Spleen (tissue), 7 donors: ENCODE measurements at regions not wholly inside any gene's neighbourhood (a gene's known extent, or its start where the extent isn't known, plus 50 kb on each side); places are given as distances from the start of the nearest gene placed in this dataset.

ENCODE experiments used
- CTCF ChIP-seq, 11 experiments: fragments of 200-600 bp in 7 of 11; fragments of 450-650 bp in 4 of 11; sonication (generic) in 4 of 11; IDR thresholded peaks in 8 of 11; conservative IDR thresholded peaks in 3 of 11; 1 replicate in 7 of 11; 2 replicates in 4 of 11; pipeline versions ENCODE4 v1.4.0 to v1.8.0; 2016 to 2021; ENCODE audit warnings: antibody characterized with exemption in 11 of 11, inconsistent platforms in 4 of 11, mild to moderate bottlenecking in 1 of 11
- POLR2A ChIP-seq, 3 donors: fragments of 450-650 bp; IDR thresholded peaks; one replicate each; pipeline ENCODE4 v1.5.1; 2017; ENCODE audit warnings: antibody characterized with exemption in 3 of 3, mild to moderate bottlenecking in 1 of 3
- POLR2AphosphoS5 ChIP-seq, 3 donors: sonication (generic); formaldehyde crosslinking; IDR thresholded peaks; one replicate each; pipeline ENCODE4 v1.5.1; 2017; ENCODE audit warnings: antibody characterized with exemption in 3 of 3
- donor health status: DM: no; HTN: no; CAD: no; lungs with moderate emphysema.
- donor health status: DM: no; HTN: no; CAD: no.
- donor health status: DM: no; HTN: no; CAD: no.

DNA sequence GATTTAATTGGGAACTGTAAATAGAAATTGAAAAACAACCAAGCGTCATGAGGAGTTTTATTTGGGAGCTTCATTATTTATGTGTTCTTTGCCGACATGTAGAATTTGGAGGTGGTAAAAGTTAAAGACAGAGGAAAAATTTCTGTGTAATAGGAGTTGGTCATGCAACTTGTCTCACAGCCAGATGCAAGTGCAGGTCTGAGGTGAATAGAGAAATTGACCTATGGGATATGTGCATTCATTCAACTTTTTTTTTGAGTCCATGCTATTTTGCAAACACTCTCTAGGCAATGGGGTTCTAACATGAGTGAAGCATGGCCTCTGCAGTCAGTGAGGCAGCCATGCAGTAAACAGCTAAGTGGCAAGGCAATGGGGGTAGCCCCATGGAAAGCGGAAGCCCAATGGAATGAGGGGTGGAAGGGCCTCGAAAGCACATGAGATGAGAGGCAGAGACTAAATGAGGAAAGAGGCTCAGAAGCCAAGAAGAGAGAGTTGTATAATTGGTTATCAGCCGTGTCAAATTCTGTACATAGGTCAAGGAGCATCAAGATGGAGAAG is 56.4 kb upstream of the NRIP1 start:
- TF ChIP-seq POLR2AphosphoS5 (IDR thresholded peaks at IDR 0.05) (no peak), POLR2A (IDR thresholded peaks at IDR 0.05) (no peak), CTCF (IDR thresholded peaks at IDR 0.05 in 8 of 11, conservative IDR thresholded peaks at IDR 0.05 in 3 of 11) (no peak)
